SK-N-SH treated with all-trans-retinoic acid at 6 μM for 48 hours (cell line): ENCODE measurements at regions not wholly inside any gene's neighbourhood (a gene's known extent, or its start where the extent isn't known, plus 50 kb on each side); places are given as distances from the start of the nearest gene placed in this dataset.
"Not testable (repeated sequence)": the region's sequence is repeated elsewhere in the genome, so short reads cannot be mapped to it uniquely, and the experiment has no call there.

Source experiments
- ATAC-seq: fragments of 200-7000 bp; cut with Tn5 transposase; 3 replicates; pipeline ENCODE4 v1.9.1; 2020; ENCODE audit warnings: mild to moderate bottlenecking, moderate library complexity
- ARNTL ChIP-seq: fragments of 450-650 bp; formaldehyde crosslinking; IDR thresholded peaks from 2 replicates; pipeline ENCODE4 v1.5.0; 2020; ENCODE audit warnings: low read depth, mild to moderate bottlenecking, moderate library complexity, borderline replicate concordance
- BACH2 ChIP-seq: fragments of 250-450 bp; sonication (Bioruptor Pico); IDR thresholded peaks from 2 replicates; pipeline ENCODE4 v1.9.0; 2021; ENCODE audit warnings: mild to moderate bottlenecking, borderline replicate concordance
- CSDC2 ChIP-seq: fragments of 250-450 bp; sonication (Bioruptor Pico); IDR thresholded peaks from 2 replicates; pipeline ENCODE4 v1.5.0; 2020; ENCODE audit warnings: mild to moderate bottlenecking, moderate library complexity
- CSRNP3 ChIP-seq: fragments of 250-450 bp; sonication (Bioruptor Pico); IDR thresholded peaks from 2 replicates; pipeline ENCODE4 v1.5.1; 2021; ENCODE audit warnings: mild to moderate bottlenecking, moderate library complexity
- ISL1 ChIP-seq: fragments of 250-450 bp; sonication (Bioruptor Pico); IDR thresholded peaks from 2 replicates; pipeline ENCODE4 v2.1.2; 2022; ENCODE audit warnings: mild to moderate bottlenecking, moderate library complexity
- OSR1 ChIP-seq: fragments of 250-450 bp; sonication (Bioruptor Pico); IDR thresholded peaks from 2 replicates; pipeline ENCODE4 v1.8.0; 2022; ENCODE audit warnings: moderate library complexity, mild to moderate bottlenecking, inconsistent platforms
- PATZ1 ChIP-seq: fragments of 250-450 bp; sonication (Bioruptor Pico); IDR thresholded peaks from 2 replicates; pipeline ENCODE4 v1.8.0; 2020; ENCODE audit warnings: mild to moderate bottlenecking, moderate library complexity, borderline replicate concordance
- POU6F1 ChIP-seq: fragments of 250-450 bp; sonication (Bioruptor Pico); IDR thresholded peaks from 2 replicates; pipeline ENCODE4 v1.8.0; 2021; ENCODE audit warnings: low read depth, mild to moderate bottlenecking, moderate library complexity, borderline replicate concordance
- PPARA ChIP-seq: fragments of 250-450 bp; sonication (Bioruptor Pico); IDR thresholded peaks from 2 replicates; pipeline ENCODE4 v1.5.0; 2020; ENCODE audit warnings: mild to moderate bottlenecking, borderline replicate concordance
- RARB ChIP-seq: fragments of 250-450 bp; sonication (Bioruptor Pico); IDR thresholded peaks from 2 replicates; pipeline ENCODE4 v1.8.0; 2021; ENCODE audit warnings: mild to moderate bottlenecking, moderate library complexity
- SNAI2 ChIP-seq: fragments of 250-450 bp; sonication (Bioruptor Pico); IDR thresholded peaks from 2 replicates; pipeline ENCODE4 v1.5.0; 2020; ENCODE audit warnings: mild to moderate bottlenecking, moderate library complexity
- TCF4 ChIP-seq: fragments of 250-450 bp; sonication (Bioruptor Pico); IDR thresholded peaks from 2 replicates; pipeline ENCODE4 v1.8.0; 2021; ENCODE audit warnings: mild to moderate bottlenecking, moderate library complexity, borderline replicate concordance
- ZC3H10 ChIP-seq: fragments of 250-450 bp; sonication (Bioruptor Pico); IDR thresholded peaks from 2 replicates; pipeline ENCODE4 v1.5.1; 2021; ENCODE audit warnings: mild to moderate bottlenecking, moderate library complexity
- ZFP3 ChIP-seq: fragments of 250-450 bp; sonication (Bioruptor Pico); IDR thresholded peaks from 2 replicates; pipeline ENCODE4 v1.5.0; 2020; ENCODE audit warnings: mild to moderate bottlenecking, moderate library complexity
- ZFP30 ChIP-seq: fragments of 450-650 bp; formaldehyde crosslinking; IDR thresholded peaks from 2 replicates; pipeline ENCODE4 v1.5.0; 2022; ENCODE audit warnings: mild to moderate bottlenecking, moderate library complexity
- ZNF565 ChIP-seq: fragments of 450-650 bp; formaldehyde crosslinking; conservative IDR thresholded peaks from 2 replicates; pipeline ENCODE4 v1.5.0; 2020; ENCODE audit warnings: low read depth, mild to moderate bottlenecking, moderate library complexity
- ZNF70 ChIP-seq: fragments of 450-650 bp; formaldehyde crosslinking; IDR thresholded peaks from 2 replicates; pipeline ENCODE4 v1.5.0; 2020; ENCODE audit warnings: mild to moderate bottlenecking, moderate library complexity
- ZNF8 ChIP-seq: fragments of 450-650 bp; formaldehyde crosslinking; IDR thresholded peaks from 2 replicates; pipeline ENCODE4 v1.5.0; 2020; ENCODE audit warnings: mild to moderate bottlenecking, moderate library complexity
- TF ChIP-seq, protein P1 (sequence below): fragments of 250-450 bp; sonication (Bioruptor Pico); IDR thresholded peaks from 2 replicates; pipeline ENCODE4 v1.5.0; 2020; ENCODE audit warnings: mild to moderate bottlenecking, moderate library complexity
- TF ChIP-seq, protein P2 (sequence below): fragments of 250-450 bp; sonication (Bioruptor Pico); IDR thresholded peaks from 2 replicates; pipeline ENCODE4 v1.5.1; 2020; ENCODE audit warnings: low read depth, mild to moderate bottlenecking, moderate library complexity

GRCh38 chr3:72065236-72065635 lies 280.3 kb upstream of the PROK2 start:
- TF ChIP-seq RARB (CRISPR knock-in tag) (no peak), ZFP3 (CRISPR knock-in tag) (no peak), CSRNP3 (no peak), ZFP30 (CRISPR knock-in tag) (no peak), ZC3H10 (no peak), SNAI2 (CRISPR knock-in tag) (no peak), OSR1 (CRISPR knock-in tag) (no peak), ZNF565 (CRISPR knock-in tag) (no peak), ZNF8 (CRISPR knock-in tag) (no peak), BACH2 (CRISPR knock-in tag) (no peak), ISL1 (CRISPR knock-in tag) (no peak), CSDC2 (CRISPR knock-in tag) (no peak), ZNF70 (no peak), PATZ1 (CRISPR knock-in tag) (no peak), PPARA (no peak), TCF4 (CRISPR knock-in tag) (no peak), ARNTL (CRISPR knock-in tag) (no peak)
- TF ChIP-seq, protein P1, sequence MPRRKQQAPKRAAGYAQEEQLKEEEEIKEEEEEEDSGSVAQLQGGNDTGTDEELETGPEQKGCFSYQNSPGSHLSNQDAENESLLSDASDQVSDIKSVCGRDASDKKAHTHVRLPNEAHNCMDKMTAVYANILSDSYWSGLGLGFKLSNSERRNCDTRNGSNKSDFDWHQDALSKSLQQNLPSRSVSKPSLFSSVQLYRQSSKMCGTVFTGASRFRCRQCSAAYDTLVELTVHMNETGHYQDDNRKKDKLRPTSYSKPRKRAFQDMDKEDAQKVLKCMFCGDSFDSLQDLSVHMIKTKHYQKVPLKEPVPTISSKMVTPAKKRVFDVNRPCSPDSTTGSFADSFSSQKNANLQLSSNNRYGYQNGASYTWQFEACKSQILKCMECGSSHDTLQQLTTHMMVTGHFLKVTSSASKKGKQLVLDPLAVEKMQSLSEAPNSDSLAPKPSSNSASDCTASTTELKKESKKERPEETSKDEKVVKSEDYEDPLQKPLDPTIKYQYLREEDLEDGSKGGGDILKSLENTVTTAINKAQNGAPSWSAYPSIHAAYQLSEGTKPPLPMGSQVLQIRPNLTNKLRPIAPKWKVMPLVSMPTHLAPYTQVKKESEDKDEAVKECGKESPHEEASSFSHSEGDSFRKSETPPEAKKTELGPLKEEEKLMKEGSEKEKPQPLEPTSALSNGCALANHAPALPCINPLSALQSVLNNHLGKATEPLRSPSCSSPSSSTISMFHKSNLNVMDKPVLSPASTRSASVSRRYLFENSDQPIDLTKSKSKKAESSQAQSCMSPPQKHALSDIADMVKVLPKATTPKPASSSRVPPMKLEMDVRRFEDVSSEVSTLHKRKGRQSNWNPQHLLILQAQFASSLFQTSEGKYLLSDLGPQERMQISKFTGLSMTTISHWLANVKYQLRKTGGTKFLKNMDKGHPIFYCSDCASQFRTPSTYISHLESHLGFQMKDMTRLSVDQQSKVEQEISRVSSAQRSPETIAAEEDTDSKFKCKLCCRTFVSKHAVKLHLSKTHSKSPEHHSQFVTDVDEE: no peak
- TF ChIP-seq, all 23 proteins: peak for 0
- no peak for ATAC-seq

- ATAC-seq: not testable (repeated sequence)
Observed at GRCh38 chr3:72064727-72065126, 279.8 kb upstream of the PROK2 start.

DNA sequence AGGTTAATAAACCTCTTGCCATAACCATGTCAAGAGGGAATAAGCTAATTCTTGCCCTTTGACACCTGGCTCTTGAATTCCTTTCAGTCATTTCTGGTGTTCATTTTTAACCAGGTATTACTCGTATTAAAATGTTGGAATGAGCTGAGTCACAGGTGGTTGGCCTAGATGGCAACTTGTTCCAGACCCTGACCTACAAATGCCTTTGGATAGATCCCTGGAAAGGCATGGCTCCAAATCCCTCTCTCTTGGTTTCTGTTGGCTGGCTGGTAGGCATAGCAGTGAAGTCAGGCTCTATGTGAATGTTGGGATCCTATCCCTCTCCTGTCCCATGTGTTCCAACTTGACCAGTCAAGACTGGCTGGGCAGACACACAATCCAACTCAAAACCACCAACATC lies 277.1 kb upstream of the PROK2 start:
- TF ChIP-seq, protein P2, sequence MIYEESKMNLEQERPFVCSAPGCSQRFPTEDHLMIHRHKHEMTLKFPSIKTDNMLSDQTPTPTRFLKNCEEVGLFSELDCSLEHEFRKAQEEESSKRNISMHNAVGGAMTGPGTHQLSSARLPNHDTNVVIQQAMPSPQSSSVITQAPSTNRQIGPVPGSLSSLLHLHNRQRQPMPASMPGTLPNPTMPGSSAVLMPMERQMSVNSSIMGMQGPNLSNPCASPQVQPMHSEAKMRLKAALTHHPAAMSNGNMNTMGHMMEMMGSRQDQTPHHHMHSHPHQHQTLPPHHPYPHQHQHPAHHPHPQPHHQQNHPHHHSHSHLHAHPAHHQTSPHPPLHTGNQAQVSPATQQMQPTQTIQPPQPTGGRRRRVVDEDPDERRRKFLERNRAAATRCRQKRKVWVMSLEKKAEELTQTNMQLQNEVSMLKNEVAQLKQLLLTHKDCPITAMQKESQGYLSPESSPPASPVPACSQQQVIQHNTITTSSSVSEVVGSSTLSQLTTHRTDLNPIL (CRISPR knock-in tag): no peak
- TF ChIP-seq POU6F1 (no peak), ARNTL (CRISPR knock-in tag) (no peak), ZC3H10 (no peak), ZFP3 (CRISPR knock-in tag) (no peak), PPARA (no peak)
- TF ChIP-seq, protein P1: no peak
- no peak for ATAC-seq
